GM12892 (cell line): ENCODE measurements at regions not wholly inside any gene's neighbourhood (a gene's known extent, or its start where the extent isn't known, plus 50 kb on each side); places are given as distances from the start of the nearest gene placed in this dataset.

Source experiments
- DNase-seq: peaks from one replicate; pipeline ENCODE4 v3.0.0; 2011; ENCODE audit not compliant: insufficient read length
- FAIRE-seq: peaks from 2 replicates; lab custom pipeline; 2011; peaks lifted over from hg19 to GRCh38; lab: Jason Lieb, UNC
- POLR2A ChIP-seq: IDR thresholded peaks from 2 replicates; pipeline ENCODE4 v1.6.1; 2011; ENCODE audit warnings: low read depth, low read length, control low read depth
- POLR2AphosphoS5 ChIP-seq: IDR thresholded peaks from 2 replicates; pipeline ENCODE4 v1.6.1; 2011; ENCODE audit warnings: low read depth, low read length, control low read depth
- TAF1 ChIP-seq: IDR thresholded peaks from 2 replicates; pipeline ENCODE4 v1.6.1; 2011; ENCODE audit warnings: low read depth, mild to moderate bottlenecking, control low read depth, low read length, borderline replicate concordance

- TF ChIP-seq POLR2A: no peak
- no peak for TF ChIP-seq TAF1
- no peak for TF ChIP-seq POLR2AphosphoS5
- FAIRE-seq (no peak), DNase-seq (no peak)
These were observed 81.1 kb upstream of the EDNRB start for GRCh38 chr13:77999746-78000145.

DNA sequence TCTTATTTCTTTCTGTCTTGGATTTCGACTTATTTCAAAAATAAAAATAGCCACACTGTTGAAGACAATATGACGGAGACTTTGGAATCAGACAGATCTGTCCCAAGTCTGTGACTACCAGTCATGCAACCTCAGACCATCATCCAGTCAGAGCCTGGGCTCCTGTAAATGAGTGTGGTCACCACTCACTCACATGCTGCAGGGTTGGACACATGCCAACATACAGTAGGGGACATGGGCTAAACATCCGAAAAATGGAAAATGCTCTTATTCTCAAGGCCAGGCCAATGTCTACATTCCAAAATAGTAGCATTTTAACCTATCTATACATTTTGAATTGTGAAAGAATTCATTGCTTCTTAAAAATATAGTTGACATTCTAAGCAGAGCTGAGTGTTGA lies 75.5 kb upstream of the EDNRB start:
- FAIRE-seq: no peak
- DNase-seq: no peak
- no peak for TF ChIP-seq POLR2AphosphoS5
- TF ChIP-seq TAF1: no peak
- TF ChIP-seq POLR2A: no peak

- TF ChIP-seq POLR2AphosphoS5: no peak
- no peak for TF ChIP-seq POLR2A
- TF ChIP-seq TAF1: no peak
- FAIRE-seq (no peak), DNase-seq (no peak)
These were observed 72.4 kb upstream of the EDNRB start for GRCh38 chr13:77991003-77991402.

GRCh38 chr13:77989281-77989680 lies 70.7 kb upstream of the EDNRB start:
- no peak for TF ChIP-seq POLR2A
- no peak for TF ChIP-seq POLR2AphosphoS5
- TF ChIP-seq TAF1: no peak
- DNase-seq (no peak), FAIRE-seq (no peak)

DNA sequence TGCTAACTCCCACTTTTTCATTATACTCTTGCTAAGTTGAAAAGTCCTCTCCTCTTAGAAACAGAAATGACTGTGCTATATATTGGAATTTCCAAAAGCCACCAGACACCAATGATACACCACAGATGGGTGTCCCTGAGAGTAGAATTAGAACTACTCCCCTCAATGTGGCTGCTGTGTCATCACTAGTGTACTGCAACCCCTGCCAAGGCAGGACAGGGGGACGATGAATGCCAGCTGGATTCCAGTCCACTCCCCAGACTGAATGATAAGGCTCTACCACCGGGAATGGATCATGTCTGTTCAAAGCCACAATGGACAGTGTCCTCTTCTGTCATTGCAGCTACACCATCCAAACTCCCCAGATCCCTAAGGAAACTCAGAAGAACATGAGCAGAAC lies 69.7 kb upstream of the EDNRB start:
- TF ChIP-seq POLR2A (no peak), POLR2AphosphoS5 (no peak), TAF1 (no peak)
- DNase-seq: no peak
- no peak for FAIRE-seq

- no peak for TF ChIP-seq POLR2AphosphoS5
- DNase-seq: no peak
- FAIRE-seq: no peak
These were observed 68.1 kb upstream of the EDNRB start for GRCh38 chr13:77986713-77987112.

DNA sequence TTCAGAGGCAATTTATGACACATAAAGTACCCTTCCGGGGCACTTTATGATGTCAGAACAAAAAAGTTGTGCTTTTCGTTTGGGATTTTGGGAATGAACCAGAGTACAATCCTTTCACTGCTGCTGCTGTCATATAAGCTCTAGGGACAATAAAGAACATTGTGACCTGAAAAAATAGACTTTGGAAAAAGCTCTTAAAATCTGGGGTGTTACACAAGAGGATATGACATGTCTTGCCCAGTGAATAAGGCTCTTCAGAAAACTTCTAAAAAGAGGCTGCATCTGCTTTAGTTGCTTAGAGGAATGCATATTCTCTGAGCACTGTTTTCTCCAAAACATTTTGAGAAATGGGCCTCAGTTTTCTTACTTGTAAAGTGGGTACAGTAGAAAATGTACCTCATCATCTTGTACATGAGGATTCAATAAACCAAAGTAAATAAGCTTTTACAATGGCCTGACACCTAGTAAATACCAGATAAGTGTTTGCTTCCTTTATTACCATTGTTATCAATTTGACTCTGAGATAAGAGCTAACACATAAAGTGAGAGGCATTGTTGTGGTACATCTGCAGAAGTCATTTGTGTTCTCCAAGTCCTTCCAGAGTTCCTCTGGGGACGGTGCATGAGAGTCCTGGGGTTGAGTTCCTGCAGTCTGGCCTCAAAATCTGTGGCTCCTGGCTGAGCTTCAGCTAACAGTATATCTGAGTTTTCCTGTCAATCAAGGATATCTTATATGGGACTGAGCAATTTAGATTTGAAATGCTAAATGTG lies 67.4 kb upstream of the EDNRB start:
- no peak for TF ChIP-seq POLR2A
- TF ChIP-seq TAF1: no peak
- no peak for TF ChIP-seq POLR2AphosphoS5
- FAIRE-seq (no peak), DNase-seq (no peak)

GRCh38 chr13:77981281-77981881 lies 62.8 kb upstream of the EDNRB start:
- TF ChIP-seq POLR2AphosphoS5 (no peak), TAF1 (no peak), POLR2A (no peak)
- no peak for FAIRE-seq

DNA sequence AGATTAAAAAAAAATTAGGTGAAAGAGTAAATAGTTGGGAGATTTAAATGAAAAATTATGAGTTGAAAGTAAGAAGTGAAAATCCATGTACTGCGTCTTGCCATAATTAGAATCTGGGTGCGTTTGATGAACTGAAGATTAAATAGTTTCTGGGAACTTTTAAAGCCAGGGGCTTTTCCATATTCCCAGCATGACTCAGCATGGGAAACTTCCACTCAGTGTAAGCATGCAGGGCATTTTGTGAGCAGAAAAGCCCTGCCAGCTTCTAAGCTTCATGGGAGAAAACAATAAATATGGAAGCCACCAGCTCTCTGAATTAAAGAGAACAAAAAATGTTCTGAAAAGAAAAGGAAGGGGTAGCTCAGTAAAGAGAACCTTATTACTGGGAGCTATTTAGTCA lies 62.0 kb upstream of the EDNRB start:
- DNase-seq (no peak), FAIRE-seq (no peak)
- no peak for TF ChIP-seq TAF1
- no peak for TF ChIP-seq POLR2AphosphoS5
- no peak for TF ChIP-seq POLR2A

More at GRCh38 chr13:77981281-77981881, 62.8 kb upstream of the EDNRB start:
- no peak for DNase-seq

DNA sequence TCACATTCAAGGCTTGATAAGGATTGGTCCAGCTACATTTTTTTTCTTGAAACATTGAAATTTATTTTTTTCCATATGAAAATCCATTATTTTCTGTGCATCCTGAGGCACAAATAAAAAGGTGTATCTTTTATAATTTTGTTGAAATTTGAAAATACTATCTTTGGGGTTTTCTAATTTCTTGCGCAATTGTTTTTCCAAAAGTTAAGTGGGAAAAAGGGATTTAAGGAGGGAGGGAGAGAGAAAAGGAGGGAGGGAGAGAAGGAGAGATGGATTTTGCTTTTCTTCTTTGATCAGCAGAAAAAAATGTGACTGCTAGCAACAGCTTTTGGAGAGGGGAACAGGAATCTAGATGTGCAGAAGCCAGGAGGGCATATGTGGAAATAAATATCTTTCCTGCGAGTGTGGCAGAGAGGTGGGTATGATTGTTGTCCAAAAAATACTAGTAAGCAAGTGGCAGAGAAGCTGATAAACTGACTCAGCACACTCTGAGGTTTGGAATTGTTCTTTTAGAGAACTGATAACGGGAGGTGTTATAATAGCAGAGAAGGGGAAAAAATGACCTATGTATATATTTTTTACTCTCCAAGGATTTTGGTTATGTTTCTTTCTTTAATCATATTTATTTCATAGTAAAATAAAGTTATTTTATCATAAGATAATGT lies 61.2 kb upstream of the EDNRB start:
- FAIRE-seq (no peak), DNase-seq (no peak)
- TF ChIP-seq POLR2A (no peak), TAF1 (no peak), POLR2AphosphoS5 (no peak)

DNA sequence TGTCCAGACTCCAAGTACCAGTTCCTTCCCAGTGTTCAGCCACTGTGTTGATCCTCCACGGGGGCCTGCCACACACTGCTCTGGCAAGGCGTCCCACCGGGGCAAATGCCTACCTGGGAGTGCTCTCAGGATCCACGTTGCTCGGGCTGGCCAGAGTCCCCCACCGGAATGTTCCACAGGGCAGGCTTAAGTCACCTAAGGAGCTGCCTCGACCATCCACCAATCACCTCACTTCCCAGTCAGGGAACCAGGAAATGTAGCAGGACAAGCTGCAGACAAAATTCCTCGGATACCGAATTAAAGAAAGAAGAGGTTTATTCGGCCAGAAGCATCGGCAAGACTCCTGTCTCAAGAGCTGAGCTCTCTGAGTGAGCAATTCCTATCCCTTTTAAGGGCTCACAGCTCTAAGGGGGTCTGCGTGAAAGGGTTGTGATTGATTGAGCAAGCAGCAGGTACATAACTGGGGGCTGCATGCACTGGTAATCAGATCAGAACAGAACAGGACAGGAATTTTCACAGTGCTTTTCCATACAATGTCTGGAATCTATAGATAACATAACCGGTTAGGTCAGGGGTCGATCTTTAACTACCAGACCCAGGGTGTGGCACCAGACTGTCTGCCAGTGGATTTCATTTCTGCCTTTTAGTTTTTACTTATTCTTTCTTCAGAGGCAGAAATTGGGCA lies 56.9 kb upstream of the EDNRB start:
- TF ChIP-seq TAF1 (no peak), POLR2AphosphoS5 (no peak), POLR2A (no peak)
- no peak for FAIRE-seq
- DNase-seq: no peak
